GM23248 (cell line): ENCODE measurements at regions not wholly inside any gene's neighbourhood (a gene's known extent, or its start where the extent isn't known, plus 50 kb on each side); places are given as distances from the start of the nearest gene placed in this dataset.

Experiments
- DNase-seq: peaks from one replicate; pipeline ENCODE4 v3.0.0-alpha.2; 2015
- H2AFZ ChIP-seq: fragments of 200-600 bp; sonication (generic); 2 replicates; pipeline ENCODE4 v1.6.1; 2016; ENCODE audit warnings: antibody characterized with exemption
- H3F3A ChIP-seq: fragments of 200-600 bp; sonication (generic); 2 replicates; pipeline ENCODE4 v1.6.1; 2016; ENCODE audit warnings: mild to moderate bottlenecking, antibody characterized with exemption, mixed run types; ENCODE audit not compliant: insufficient read depth
- H3K27ac ChIP-seq: fragments of 200-600 bp; sonication (generic); 2 replicates; pipeline ENCODE4 v1.5.1; 2016; ENCODE audit warnings: mild to moderate bottlenecking
- H3K27me3 ChIP-seq: fragments of 200-600 bp; sonication (generic); replicated peaks from 2 replicates; pipeline ENCODE4 v1.6.1; 2016; ENCODE audit warnings: mild to moderate bottlenecking; ENCODE audit not compliant: insufficient read depth
- H3K36me3 ChIP-seq: fragments of 200-600 bp; sonication (generic); 2 replicates; pipeline ENCODE4 v1.6.1; 2016; ENCODE audit warnings: low read depth, mild to moderate bottlenecking
- H3K4me1 ChIP-seq: fragments of 200-600 bp; sonication (generic); 2 replicates; pipeline ENCODE4 v1.6.1; 2016; ENCODE audit warnings: mild to moderate bottlenecking; ENCODE audit not compliant: insufficient read depth
- H3K4me2 ChIP-seq: fragments of 200-600 bp; sonication (generic); one replicate; pipeline ENCODE4 v1.6.1; 2016; ENCODE audit warnings: mild to moderate bottlenecking; ENCODE audit not compliant: unreplicated experiment
- H3K4me3 ChIP-seq: fragments of 200-600 bp; sonication (generic); 2 replicates; pipeline ENCODE4 v1.5.1; 2016; ENCODE audit warnings: mild to moderate bottlenecking
- H3K79me2 ChIP-seq: fragments of 200-600 bp; sonication (generic); 2 replicates; pipeline ENCODE4 v1.6.1; 2016; ENCODE audit warnings: mild to moderate bottlenecking; ENCODE audit not compliant: insufficient read depth
- H3K9ac ChIP-seq: fragments of 200-600 bp; sonication (generic); 2 replicates; pipeline ENCODE4 v1.6.1; 2016; ENCODE audit warnings: mild to moderate bottlenecking
- H3K9me2 ChIP-seq: fragments of 200-600 bp; sonication (generic); 2 replicates; pipeline ENCODE4 v1.6.1; 2016; ENCODE audit warnings: mixed run types, mild to moderate bottlenecking, moderate library complexity; ENCODE audit not compliant: insufficient read depth
- H3K9me3 ChIP-seq: fragments of 200-600 bp; sonication (generic); one replicate; pipeline ENCODE4 v1.6.1; 2017; ENCODE audit warnings: low read depth
- H4K20me1 ChIP-seq: fragments of 200-600 bp; sonication (generic); 2 replicates; pipeline ENCODE4 v1.6.0; 2016; ENCODE audit not compliant: insufficient read depth
- EZH2 ChIP-seq: fragments of 200-600 bp; sonication (generic); IDR thresholded peaks from 2 replicates; pipeline ENCODE4 v1.6.1; 2018; ENCODE audit warnings: antibody characterized with exemption, mild to moderate bottlenecking; ENCODE audit not compliant: insufficient read depth, poor library complexity, severe bottlenecking
- EZH2phosphoT487 ChIP-seq: fragments of 200-600 bp; sonication (generic); IDR thresholded peaks from 2 replicates; pipeline ENCODE4 v1.6.1; 2018; ENCODE audit warnings: antibody characterized with exemption, moderate library complexity, mild to moderate bottlenecking, low read depth; ENCODE audit not compliant: insufficient read depth
- WGBS, 2 experiments: methylation state at CpG; one replicate each; pipeline ENCODE4 v1.1.6; 2015 to 2017; ENCODE audit warnings: low lambda C conversion rate in 2 of 2, low coverage in 1 of 2; ENCODE audit errors: missing lambda C conversion rate in 2 of 2; 5-methylcytosine and 5-hydroxymethylcytosine counted together
- in situ Hi-C: fragments of 300-500 bp; cut with MboI; formaldehyde crosslinking; loops from 2 replicates; pipeline ENCODE4 v1.15.0; 2020

GRCh38 chr17:5711344-5711743 lies 127.0 kb upstream of the NLRP1 start:
- H3K4me3 ChIP-seq, result no peak overlapping the region
- DNase-seq, result no peak
- no peaks in the 10 kb centered on the region for H3K36me3 ChIP-seq
- no peaks in the 10 kb centered on the region for H3K4me1 ChIP-seq
- no peak overlapping the region for H3K4me2 ChIP-seq
- no peak overlapping the region for H3K27ac ChIP-seq
- no peak overlapping the region for H3K9ac ChIP-seq
- WGBS, 2 experiments, result 27 to 34% methylated on average over 8 of the region's 8 CpGs
- TF ChIP-seq EZH2 (no peak), EZH2phosphoT487 (no peak)
- no peaks in the 10 kb centered on the region for H3K9me3 ChIP-seq
- H2AFZ ChIP-seq, result no peak overlapping the region
- no peaks in the 10 kb centered on the region for H3K9me2 ChIP-seq
- H4K20me1 ChIP-seq, result no peaks in the 10 kb centered on the region
- peaks cover 21% of the 10 kb centered on the region for H3K27me3 ChIP-seq
- H3F3A ChIP-seq, result no peaks in the 10 kb centered on the region
- no peaks in the 10 kb centered on the region for H3K79me2 ChIP-seq
- in situ Hi-C loops, result loop anchor here (25.0 kb wide), 1 partner anchor 701 kb away; no protein-coding TSS in a partner anchor

DNA sequence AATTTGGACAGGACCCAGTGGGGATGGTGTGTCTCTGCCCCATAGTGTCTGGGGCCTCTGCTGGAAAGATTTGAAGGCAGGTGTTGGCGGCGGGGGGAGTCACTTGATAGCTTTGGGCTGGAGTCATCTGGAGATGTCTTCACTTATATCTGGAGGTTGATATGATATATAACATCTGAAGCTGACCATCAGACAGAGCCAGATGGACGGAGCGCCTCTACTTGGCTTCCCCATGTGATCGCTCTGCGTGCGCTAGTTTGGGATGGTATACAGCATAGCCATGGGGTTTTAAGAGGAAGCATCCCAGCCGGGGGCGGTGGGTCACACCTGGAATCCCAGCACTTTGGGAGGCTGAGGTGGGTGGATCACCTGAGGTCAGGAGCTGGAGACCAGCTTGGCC lies 130.7 kb upstream of the NLRP1 start:
- no peak overlapping the region for H3K9ac ChIP-seq
- H3K27me3 ChIP-seq, result peaks cover 28% of the 10 kb centered on the region
- no peaks in the 10 kb centered on the region for H3K9me3 ChIP-seq
- no peaks in the 10 kb centered on the region for H3K79me2 ChIP-seq
- TF ChIP-seq EZH2, result no peak
- no peak for TF ChIP-seq EZH2phosphoT487
- no peaks in the 10 kb centered on the region for H3K9me2 ChIP-seq
- H3K4me3 ChIP-seq, result no peak overlapping the region
- in situ Hi-C loops, result loop anchor here (25.0 kb wide), 1 partner anchor 697 kb away; no protein-coding TSS in a partner anchor
- no peaks in the 10 kb centered on the region for H3F3A ChIP-seq
- DNase-seq, result no peak
- H3K27ac ChIP-seq, result no peak overlapping the region
- WGBS, 2 experiments, result 72 to 73% methylated on average over 9 of the region's 9 CpGs
- no peak overlapping the region for H2AFZ ChIP-seq
- H3K4me1 ChIP-seq, result no peaks in the 10 kb centered on the region; the same call in 1 of the 2 replicates
- no peaks in the 10 kb centered on the region for H4K20me1 ChIP-seq
- H3K36me3 ChIP-seq, result no peaks in the 10 kb centered on the region
- no peak overlapping the region for H3K4me2 ChIP-seq

GRCh38 chr17:5715478-5715877 lies 131.2 kb upstream of the NLRP1 start:
- Histone ChIP-seq H3K9ac (no peak overlapping the region), H4K20me1 (no peaks in the 10 kb centered on the region), H3K4me1 (no peaks in the 10 kb centered on the region; the same call in 1 of the 2 replicates), H3K79me2 (no peaks in the 10 kb centered on the region), H2AFZ (no peak overlapping the region), H3K9me2 (no peaks in the 10 kb centered on the region), H3K27ac (no peak overlapping the region), H3K9me3 (no peaks in the 10 kb centered on the region), H3F3A (no peaks in the 10 kb centered on the region), H3K4me2 (no peak overlapping the region), H3K27me3 (peaks cover 28% of the 10 kb centered on the region), H3K36me3 (no peaks in the 10 kb centered on the region), H3K4me3 (no peak overlapping the region)
- in situ Hi-C loops, result loop anchor here (25.0 kb wide), 1 partner anchor 697 kb away; no protein-coding TSS in a partner anchor
- TF ChIP-seq EZH2, result no peak
- TF ChIP-seq EZH2phosphoT487, result no peak
- peak; percentile 5 for DNase-seq
- 48 to 57% methylated on average over 8 of the region's 8 CpGs for WGBS, 2 experiments

GRCh38 chr17:5718726-5719125 lies 134.4 kb upstream of the NLRP1 start:
- 18 to 29% methylated on average over 4 of the region's 4 CpGs for WGBS, 2 experiments
- no peak overlapping the region for H3K4me2 ChIP-seq
- H3K9me2 ChIP-seq, result no peaks in the 10 kb centered on the region
- H3K4me3 ChIP-seq, result no peak overlapping the region
- H3K27me3 ChIP-seq, result peaks cover 15% of the 10 kb centered on the region
- H3K27ac ChIP-seq, result no peak overlapping the region
- H3K9ac ChIP-seq, result no peak overlapping the region
- no peaks in the 10 kb centered on the region for H3K9me3 ChIP-seq
- H3K4me1 ChIP-seq, result no peaks in the 10 kb centered on the region; the same call in 1 of the 2 replicates
- DNase-seq, result no peak
- TF ChIP-seq EZH2phosphoT487 (no peak), EZH2 (no peak)
- in situ Hi-C loops, result loop anchor here (25.0 kb wide), 1 partner anchor 694 kb away; no protein-coding TSS in a partner anchor
- no peaks in the 10 kb centered on the region for H3K79me2 ChIP-seq
- no peaks in the 10 kb centered on the region for H4K20me1 ChIP-seq
- H3K36me3 ChIP-seq, result no peaks in the 10 kb centered on the region
- no peaks in the 10 kb centered on the region for H3F3A ChIP-seq
- H2AFZ ChIP-seq, result no peak overlapping the region
